Activated T-cell treated with anti-CD3 and anti-CD28 coated beads for 4 hours (primary cell): ENCODE measurements at regions not wholly inside any gene's neighbourhood (a gene's known extent, or its start where the extent isn't known, plus 50 kb on each side); places are given as distances from the start of the nearest gene placed in this dataset.
"Not testable (repeated sequence)": the region's sequence is repeated elsewhere in the genome, so short reads cannot be mapped to it uniquely, and the experiment has no call there.

Experiments
- DNase-seq: peaks from one replicate; pipeline ENCODE4 v3.0.0-alpha.2; 2020

GRCh38 chr16:85279402-85279801, 167.1 kb upstream of the CIBAR2 start:
- DNase-seq: no peak

DNA sequence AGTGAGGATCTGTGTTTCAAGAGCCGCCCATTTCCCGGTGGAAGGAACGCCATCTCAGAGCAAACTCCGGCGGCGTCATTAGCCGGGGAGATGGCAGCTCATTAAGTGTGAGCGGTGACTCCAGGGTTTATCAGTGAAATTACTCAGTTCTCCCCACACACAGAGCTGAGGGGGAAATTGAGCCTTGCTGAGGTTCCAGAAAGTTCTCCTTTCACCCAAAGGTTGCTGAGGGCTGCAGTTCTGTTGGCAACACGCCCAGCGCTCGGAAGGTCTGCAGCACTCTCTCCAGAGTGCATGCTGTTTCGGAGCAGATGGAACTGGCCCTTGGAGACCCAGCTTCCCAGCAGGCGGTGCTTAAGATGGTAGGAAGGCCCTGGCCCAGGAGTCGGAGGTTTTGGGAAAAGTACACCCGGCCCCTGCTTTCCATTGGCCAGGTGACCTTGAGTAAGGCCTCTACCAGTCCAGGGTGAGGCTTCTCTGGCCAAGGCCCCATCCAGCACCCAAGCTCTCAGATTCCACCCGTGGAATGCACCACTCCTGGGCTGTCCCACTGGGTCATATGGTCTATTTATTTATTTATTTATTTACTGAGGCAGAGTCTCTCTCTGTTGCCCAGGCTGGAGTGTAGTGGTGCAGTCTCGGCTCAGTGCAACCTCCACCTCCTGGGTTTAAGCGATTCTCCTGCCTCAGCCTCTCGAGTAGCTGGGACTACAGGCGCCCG, 167.7 kb upstream of the CIBAR2 start:
- DNase-seq: no peak

GRCh38 chr16:85281181-85281580, 168.9 kb upstream of the CIBAR2 start:
- no peak for DNase-seq

DNA sequence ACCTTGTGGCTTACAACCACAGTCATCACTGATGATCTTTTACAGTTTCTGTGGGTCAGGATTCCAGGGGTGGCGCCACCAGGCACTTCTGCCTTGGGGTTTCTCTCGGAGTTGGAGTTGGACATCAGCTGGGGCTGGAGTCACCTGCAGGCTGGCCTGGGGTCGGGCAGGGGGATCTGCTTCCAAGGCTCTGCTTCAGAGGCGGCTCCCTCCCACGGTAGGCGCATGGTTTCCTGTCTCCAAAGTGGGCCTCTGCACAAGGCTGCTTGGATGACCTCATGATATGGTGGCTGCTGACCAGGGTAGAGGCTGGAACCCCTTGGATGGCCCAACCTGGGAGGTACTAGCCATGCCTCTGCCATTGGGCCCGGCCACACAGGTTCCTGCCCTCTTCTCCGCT, 170.6 kb upstream of the CIBAR2 start:
- DNase-seq: no peak

DNA sequence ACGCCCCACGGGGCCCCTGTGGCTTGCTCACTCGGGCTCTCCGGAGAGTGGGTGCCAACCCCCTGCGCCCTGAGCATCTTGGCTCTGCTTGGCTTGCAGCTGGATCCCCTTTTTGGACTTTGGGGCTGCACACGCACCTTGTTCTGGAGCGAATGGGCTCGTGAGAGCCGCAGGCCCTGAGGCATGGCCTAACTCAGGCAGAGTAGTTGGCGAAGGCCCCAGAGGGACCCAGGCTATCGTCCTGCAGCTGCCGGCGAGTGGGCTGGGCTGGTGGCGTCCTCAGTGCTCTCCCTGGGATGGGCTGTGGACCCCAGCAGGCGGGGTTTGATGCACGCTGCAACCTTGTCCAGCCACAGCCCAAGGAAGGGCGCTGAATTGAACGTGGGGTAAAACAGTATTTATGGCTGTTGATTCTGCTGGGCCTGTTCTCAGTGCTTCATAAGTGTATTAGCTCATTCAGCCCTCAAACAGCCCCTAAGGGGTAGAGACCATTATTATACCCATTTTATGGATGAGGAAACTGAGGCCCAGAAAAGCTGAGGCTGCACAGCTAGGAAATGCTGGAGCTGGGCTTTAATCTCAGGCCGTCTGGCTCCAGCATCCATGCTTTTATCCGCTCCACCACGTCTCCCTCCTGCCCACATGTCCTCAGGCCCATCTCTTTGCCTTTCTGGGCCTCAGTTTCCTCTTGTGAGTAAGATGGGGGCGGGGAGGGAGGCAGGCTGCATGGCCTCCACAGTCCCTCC, 171.2 kb upstream of the CIBAR2 start:
- no peak for DNase-seq

DNA sequence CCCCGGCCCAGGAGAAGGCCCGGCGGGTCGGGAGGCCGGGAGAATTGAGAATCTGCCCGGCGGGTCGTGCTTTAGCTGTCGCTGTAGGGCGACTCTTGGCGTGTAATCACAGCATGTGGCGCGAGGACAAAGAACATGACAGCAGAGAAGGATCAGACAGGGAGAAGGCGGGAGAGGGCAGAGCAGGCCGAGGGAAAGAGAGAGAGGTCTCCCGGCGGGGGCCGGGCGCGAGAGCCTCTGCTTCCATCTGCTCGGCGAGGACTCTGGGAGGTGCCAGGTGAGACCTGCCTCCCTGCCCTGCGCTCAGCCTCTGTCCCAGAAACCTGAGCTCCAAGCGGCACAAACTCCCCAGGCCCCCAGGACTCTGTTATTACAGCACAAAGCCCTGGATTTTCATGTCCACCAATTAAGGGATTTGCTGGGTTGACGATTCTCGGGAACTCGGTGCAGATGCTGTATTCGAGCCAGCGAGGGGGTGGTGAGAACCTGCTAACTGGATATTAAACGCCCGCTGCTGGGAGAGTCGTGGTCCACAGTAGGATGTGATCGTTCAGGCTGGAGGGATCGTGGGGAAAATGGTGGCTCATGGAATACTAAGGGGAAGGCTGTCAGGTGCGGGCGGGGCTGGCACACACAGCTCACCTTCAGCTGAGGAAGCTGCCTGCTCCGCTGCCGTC, 172.0 kb upstream of the CIBAR2 start:
- DNase-seq: no peak

- DNase-seq: no peak
Measured at GRCh38 chr16:85285681-85286065, 173.4 kb upstream of the CIBAR2 start.

GRCh38 chr16:85286066-85286831, 174.0 kb upstream of the CIBAR2 start:
- no peak for DNase-seq

- DNase-seq: no peak
Measured at GRCh38 chr16:85286951-85287814, 174.9 kb upstream of the CIBAR2 start.

DNA sequence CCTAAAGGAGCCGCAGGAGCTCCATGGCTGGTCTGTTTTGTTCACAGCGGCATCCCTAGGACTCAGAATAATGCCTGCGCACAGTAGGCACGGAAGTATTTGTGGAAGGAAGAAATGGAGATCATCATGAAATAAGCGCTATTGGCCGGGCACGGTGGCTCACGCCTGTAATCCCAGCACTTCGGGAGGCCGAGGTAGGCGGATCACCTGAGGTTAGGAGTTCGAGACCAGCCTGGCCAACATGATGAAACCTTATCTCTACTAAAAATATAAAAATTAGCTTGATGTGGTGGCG, 175.5 kb upstream of the CIBAR2 start:
- DNase-seq: not testable (repeated sequence)

DNA sequence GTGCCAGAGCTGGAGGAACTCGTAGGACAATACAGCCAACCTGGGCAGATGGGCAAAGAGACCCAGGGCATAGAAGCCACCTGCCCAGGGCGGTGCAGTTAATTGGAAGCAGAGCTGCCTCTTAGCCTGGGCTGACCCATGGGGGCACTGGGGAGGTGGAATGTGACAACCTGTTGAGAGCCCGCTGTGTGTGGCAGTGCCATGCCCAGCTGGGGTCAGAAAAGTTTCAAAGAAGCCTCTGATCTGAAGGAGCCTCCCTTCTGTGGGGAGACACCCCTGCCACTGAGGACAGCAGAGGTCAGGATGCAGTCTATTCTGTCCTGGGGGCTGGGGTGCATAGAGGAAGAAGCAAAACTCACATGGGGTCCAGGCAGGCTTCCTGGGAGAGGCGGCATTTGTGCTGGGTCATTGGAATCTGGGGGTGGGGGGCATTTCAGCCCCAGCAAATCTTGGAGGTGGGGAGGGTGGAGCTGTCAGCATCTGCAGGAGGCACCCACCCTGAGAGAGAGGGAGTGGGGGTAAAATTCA, 176.1 kb upstream of the CIBAR2 start:
- DNase-seq: no peak

- DNase-seq: no peak
Measured at GRCh38 chr16:85288869-85289660, 176.8 kb upstream of the CIBAR2 start.

DNA sequence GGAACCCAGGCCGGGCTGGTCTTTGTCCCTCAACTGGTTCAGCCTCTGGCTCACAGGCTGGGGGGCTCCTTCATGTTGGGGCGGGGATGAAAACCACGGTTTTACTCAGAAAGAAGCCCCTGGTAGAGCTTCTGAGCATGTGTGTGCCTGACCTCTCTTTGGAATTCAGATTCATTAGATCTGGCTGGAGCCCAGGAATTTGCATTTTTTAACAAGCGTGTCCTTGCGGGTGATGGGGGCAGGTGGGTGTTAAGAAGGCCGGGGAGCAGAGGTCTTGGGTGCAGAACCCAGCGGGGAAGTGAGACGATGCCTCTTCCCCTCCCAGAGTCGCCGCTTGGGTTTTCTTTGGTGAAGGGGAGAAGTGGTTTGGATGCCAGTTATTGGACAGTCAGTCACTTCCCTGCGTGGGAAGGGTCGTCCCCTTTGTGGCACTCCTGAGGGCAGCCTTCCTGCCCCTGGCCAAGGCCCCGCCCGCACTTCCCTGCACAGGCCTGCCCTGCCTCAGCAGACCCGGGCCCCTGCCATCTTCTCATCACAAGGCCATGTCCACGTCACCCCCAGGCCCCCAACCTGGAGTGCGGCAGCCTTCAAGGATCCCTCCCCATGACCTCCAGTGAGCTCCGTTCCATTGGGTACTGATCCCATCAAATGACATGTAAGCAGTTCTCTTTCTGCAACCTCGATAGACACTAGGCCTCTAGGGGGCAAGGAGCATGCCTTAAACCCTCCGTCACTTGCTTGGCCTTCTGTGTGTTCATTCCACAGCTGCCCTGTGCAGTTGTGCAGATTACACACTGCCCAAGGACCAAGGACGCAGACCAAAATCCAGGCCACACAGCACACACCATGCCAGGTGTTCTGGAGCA, 177.7 kb upstream of the CIBAR2 start:
- DNase-seq: no peak

DNA sequence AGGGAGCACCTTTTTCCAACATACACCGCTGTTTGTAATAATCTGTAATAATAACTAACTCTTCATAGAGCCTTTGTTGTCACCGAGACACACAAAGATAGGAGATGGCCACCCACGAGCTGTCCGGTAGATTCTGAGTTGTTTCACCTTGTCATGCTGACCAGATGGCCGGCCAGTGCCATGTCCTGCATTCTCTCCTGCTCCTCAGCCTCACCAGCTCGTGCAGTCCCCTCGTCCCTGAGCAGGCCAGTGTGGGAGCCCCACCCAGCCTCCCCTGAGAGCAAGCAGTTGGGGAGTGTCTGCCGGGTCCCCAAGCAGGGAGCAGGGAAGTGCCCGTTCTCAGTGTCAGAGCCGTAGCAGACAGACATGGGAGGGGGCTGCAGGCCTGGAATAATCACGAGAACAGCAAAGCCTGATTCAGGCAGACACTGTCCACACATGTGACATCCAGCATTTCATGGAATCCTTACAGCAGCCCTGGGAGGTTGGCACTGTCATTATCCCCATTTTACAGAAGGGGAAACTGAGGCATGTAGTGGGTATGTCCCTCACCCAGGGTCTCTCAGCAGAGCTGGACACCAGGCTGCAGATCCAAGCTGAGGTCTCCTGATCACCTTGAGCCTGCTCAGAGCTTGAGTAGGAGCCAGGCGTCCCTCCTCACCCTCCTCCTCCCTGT, 178.5 kb upstream of the CIBAR2 start:
- no peak for DNase-seq

DNA sequence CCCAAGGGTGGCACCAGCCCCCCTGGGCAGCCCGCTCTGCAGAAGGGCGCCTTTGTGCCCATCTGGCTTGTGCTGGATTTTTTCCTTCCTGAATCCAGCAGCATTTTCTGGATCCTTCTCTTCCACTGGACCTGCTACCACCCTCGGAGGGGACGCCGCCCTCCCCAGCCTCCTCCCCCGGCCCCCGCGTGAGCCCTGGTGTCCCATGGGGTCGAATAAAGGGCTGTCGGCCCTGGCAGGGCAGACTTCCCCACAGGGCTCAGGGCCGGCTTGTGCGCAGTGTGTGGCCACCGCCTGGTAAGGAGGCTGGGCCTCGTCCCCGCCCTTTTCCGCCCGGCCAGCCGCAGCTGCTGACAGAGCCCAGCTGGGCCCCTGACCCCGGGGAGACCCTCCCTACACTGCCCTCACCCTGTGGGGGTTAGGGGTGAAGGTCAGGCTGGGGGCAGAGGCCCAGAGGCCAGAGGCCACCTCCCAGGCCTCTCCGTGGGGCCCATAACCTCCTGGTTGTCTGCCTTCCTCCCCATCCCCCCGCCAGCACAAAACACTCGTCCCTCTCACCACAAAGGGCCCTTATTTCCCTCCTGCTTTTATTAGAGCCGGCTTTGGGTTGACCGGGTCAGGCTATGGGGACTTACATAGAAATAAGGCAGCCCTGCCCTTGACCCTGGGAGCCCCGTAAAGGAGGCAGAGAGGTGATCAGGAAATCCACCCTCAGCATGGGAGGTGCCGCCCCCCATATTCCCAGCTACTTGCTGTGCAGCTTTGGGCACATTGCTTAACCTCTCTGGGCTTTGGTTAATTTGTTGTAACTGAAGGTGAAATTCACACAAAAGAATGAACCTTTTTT, 179.3 kb upstream of the CIBAR2 start:
- DNase-seq: no peak

DNA sequence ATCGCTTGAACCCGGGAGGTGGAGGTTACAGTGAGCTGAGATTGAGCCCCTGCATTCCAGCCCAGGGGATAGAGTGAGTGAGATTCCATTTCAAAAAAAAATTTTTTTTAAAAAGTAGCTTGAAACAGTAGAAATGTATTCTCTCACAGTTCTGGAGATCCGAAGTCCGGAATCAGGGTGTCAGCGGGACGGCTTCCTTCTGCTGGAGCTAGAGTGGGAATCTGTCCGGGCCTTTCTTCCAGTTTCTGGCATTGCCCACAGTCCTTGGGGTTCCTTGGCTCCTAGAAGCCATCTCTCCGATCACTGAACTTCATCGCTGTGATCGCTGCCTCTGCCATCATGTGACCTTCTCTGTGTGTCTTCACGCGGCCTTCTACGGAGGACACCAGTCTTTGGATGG, 181.2 kb upstream of the CIBAR2 start:
- DNase-seq: no peak

GRCh38 chr16:85293904-85294642, 181.8 kb upstream of the CIBAR2 start:
- no peak for DNase-seq
